ENCODE measurements at regions not wholly inside any gene's neighbourhood (a gene's known extent, or its start where the extent isn't known, plus 50 kb on each side); places are given as distances from the start of the nearest gene placed in this dataset.

- TF ChIP-seq CTCF (IDR thresholded peaks at IDR 0.05 in 8 of 11, conservative IDR thresholded peaks at IDR 0.05 in 3 of 11) (no peak), POLR2A (IDR thresholded peaks at IDR 0.05) (no peak), POLR2AphosphoS5 (IDR thresholded peaks at IDR 0.05) (no peak)
Measured at GRCh38 chr13:50359779-50360178, 344.5 kb downstream of the KCNRG start.
